Effector memory CD4-positive, alpha-beta T cell (primary cell): ENCODE measurements at regions not wholly inside any gene's neighbourhood (a gene's known extent, or its start where the extent isn't known, plus 50 kb on each side); places are given as distances from the start of the nearest gene placed in this dataset.

Experiments
- DNase-seq, 3 donors: peaks; one replicate each; pipeline ENCODE4 v3.0.0-alpha.2; 2020
- H3K27ac ChIP-seq: 2 replicates; pipeline ENCODE4 v1.7.0; 2013; ENCODE audit warnings: mild to moderate bottlenecking, low read length, moderate library complexity; ENCODE audit not compliant: insufficient read depth, poor library complexity, severe bottlenecking
- H3K27me3 ChIP-seq: replicated peaks from 2 replicates; pipeline ENCODE4 v1.7.0; 2013; ENCODE audit warnings: mild to moderate bottlenecking, low read length; ENCODE audit not compliant: insufficient read depth, control insufficient read depth, poor library complexity, severe bottlenecking
- H3K36me3 ChIP-seq: 2 replicates; pipeline ENCODE4 v1.7.0; 2013; ENCODE audit warnings: mild to moderate bottlenecking, low read length, moderate library complexity; ENCODE audit not compliant: control insufficient read depth, insufficient read depth
- H3K4me1 ChIP-seq: 2 replicates; pipeline ENCODE4 v1.7.0; 2013; ENCODE audit warnings: low read length, mild to moderate bottlenecking; ENCODE audit not compliant: control insufficient read depth, insufficient read depth, poor library complexity, severe bottlenecking
- H3K4me3 ChIP-seq: 2 replicates; pipeline ENCODE4 v1.7.0; 2013; ENCODE audit warnings: low read length, low read depth, mild to moderate bottlenecking; ENCODE audit not compliant: insufficient read depth, poor library complexity, severe bottlenecking
- H3K9me3 ChIP-seq: 2 replicates; pipeline ENCODE4 v1.7.0; 2013; ENCODE audit warnings: mild to moderate bottlenecking, low read length, moderate library complexity; ENCODE audit not compliant: control insufficient read depth

GRCh38 chr6:6376845-6377244 is 56.4 kb upstream of the F13A1 start:
- H3K36me3 ChIP-seq: no peaks in the 10 kb centered on the region
- H3K27ac ChIP-seq: no peak overlapping the region
- H3K27me3 ChIP-seq: no peaks in the 10 kb centered on the region
- DNase-seq: no peak
- no peaks in the 10 kb centered on the region for H3K9me3 ChIP-seq
- H3K4me3 ChIP-seq: no peak overlapping the region
- no peaks in the 10 kb centered on the region for H3K4me1 ChIP-seq

- DNase-seq: no peak
- Histone ChIP-seq H3K27ac (no peak overlapping the region), H3K9me3 (no peaks in the 10 kb centered on the region), H3K27me3 (no peaks in the 10 kb centered on the region), H3K36me3 (no peaks in the 10 kb centered on the region), H3K4me3 (no peak overlapping the region), H3K4me1 (no peaks in the 10 kb centered on the region)
These were observed 57.2 kb upstream of the F13A1 start for GRCh38 chr6:6377621-6378020.

DNA sequence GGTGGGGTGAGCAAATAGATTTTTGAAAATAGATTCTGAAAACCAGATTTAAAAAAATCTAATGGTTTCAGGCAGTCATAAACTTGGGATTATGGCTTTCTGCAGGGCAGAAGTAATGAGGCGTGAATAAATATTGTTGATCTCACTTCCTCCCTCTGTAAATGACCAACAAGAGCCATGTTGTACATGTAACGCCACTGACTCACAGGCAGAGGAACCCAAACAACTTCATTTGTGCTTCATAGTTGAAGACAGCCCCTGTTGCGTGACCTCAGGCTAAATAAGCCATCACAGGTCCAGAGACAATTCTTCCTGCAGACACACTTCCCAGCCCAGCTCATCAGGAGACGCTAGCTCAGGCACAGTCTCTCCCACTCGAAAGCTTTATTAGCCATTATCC is 59.1 kb upstream of the F13A1 start:
- H3K36me3 ChIP-seq: no peaks in the 10 kb centered on the region
- DNase-seq: no peak
- no peaks in the 10 kb centered on the region for H3K27me3 ChIP-seq
- H3K9me3 ChIP-seq: no peaks in the 10 kb centered on the region
- no peak overlapping the region for H3K4me3 ChIP-seq
- no peaks in the 10 kb centered on the region for H3K4me1 ChIP-seq
- no peak overlapping the region for H3K27ac ChIP-seq

DNA sequence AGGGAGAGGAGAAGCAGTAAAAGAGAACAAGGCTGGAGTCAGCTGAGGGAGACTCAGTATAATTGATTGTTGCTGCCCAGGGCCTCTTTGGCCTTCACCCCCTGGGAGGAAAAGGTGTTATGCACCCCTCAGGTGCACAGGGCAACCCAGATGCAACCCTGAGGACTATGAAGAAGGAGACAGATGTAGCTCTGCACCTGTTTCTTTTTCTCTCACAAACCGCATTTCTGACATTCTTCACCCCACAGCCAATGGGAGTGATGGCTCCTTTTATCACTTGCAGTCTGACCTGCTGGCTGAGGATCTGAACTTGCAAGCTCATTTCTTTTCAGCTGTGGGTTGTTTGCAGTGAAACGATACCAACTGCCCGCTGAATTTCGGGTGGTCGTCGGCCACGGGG is 64.1 kb upstream of the F13A1 start:
- H3K27ac ChIP-seq: no peak overlapping the region
- H3K36me3 ChIP-seq: no peaks in the 10 kb centered on the region
- no peak overlapping the region for H3K4me3 ChIP-seq
- DNase-seq: no peak
- no peaks in the 10 kb centered on the region for H3K4me1 ChIP-seq
- H3K9me3 ChIP-seq: no peaks in the 10 kb centered on the region
- H3K27me3 ChIP-seq: no peaks in the 10 kb centered on the region

GRCh38 chr6:6386010-6386409 is 65.5 kb upstream of the F13A1 start:
- H3K4me1 ChIP-seq: no peaks in the 10 kb centered on the region
- no peak for DNase-seq
- H3K9me3 ChIP-seq: no peaks in the 10 kb centered on the region
- H3K4me3 ChIP-seq: no peak overlapping the region
- H3K36me3 ChIP-seq: no peaks in the 10 kb centered on the region
- no peaks in the 10 kb centered on the region for H3K27me3 ChIP-seq
- H3K27ac ChIP-seq: no peak overlapping the region

DNA sequence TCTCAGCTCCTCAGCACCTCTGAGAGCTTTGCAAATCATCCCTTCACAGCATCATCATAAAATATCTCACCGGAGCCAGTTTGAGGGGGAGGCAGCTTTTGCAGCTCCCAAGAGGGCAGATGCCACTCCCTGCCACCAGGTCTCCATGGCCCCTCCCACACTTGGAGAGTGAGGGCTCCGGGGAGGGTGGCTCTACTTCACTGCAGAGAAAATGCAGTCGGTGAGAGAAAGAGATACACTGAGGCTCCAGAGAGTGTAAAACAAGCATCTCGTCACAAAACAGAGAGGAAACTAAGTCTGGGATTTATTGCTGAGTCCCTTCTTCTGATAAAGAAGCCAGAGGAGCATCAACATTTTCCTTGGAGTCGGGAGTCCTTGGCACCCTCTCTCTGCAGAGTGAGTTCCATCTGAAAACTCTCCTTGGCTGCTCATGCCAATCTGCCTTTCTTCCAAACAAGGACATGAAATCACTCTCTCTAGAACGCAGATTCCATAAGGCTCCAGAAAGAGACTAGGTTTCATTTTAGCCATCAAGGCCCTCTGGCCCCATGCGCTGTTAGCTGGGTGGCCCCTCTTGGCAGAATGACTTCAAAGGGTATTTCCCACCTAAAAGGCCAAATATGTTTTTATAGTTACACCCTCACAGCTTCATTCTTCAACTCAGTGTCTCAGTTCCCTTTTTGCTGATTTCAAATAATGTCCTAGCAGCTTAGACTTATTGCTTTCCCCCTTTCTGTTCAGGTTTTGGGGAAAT is 70.6 kb upstream of the F13A1 start:
- DNase-seq: no peak
- no peaks in the 10 kb centered on the region for H3K27me3 ChIP-seq
- H3K4me1 ChIP-seq: no peaks in the 10 kb centered on the region
- no peak overlapping the region for H3K27ac ChIP-seq
- H3K36me3 ChIP-seq: no peaks in the 10 kb centered on the region
- no peaks in the 10 kb centered on the region for H3K9me3 ChIP-seq
- H3K4me3 ChIP-seq: no peak overlapping the region

- H3K4me3 ChIP-seq: no peak overlapping the region
- no peak overlapping the region for H3K27ac ChIP-seq
- H3K9me3 ChIP-seq: no peaks in the 10 kb centered on the region
- no peak for DNase-seq
- no peaks in the 10 kb centered on the region for H3K4me1 ChIP-seq
- no peaks in the 10 kb centered on the region for H3K36me3 ChIP-seq
- H3K27me3 ChIP-seq: no peaks in the 10 kb centered on the region
These were observed 72.0 kb upstream of the F13A1 start for GRCh38 chr6:6392214-6393068.

- no peaks in the 10 kb centered on the region for H3K4me1 ChIP-seq
- H3K27me3 ChIP-seq: no peaks in the 10 kb centered on the region
- no peak for DNase-seq
- H3K9me3 ChIP-seq: no peaks in the 10 kb centered on the region
- no peaks in the 10 kb centered on the region for H3K36me3 ChIP-seq
- no peak overlapping the region for H3K4me3 ChIP-seq
- no peak overlapping the region for H3K27ac ChIP-seq
These were observed 72.6 kb upstream of the F13A1 start for GRCh38 chr6:6393069-6393529.

DNA sequence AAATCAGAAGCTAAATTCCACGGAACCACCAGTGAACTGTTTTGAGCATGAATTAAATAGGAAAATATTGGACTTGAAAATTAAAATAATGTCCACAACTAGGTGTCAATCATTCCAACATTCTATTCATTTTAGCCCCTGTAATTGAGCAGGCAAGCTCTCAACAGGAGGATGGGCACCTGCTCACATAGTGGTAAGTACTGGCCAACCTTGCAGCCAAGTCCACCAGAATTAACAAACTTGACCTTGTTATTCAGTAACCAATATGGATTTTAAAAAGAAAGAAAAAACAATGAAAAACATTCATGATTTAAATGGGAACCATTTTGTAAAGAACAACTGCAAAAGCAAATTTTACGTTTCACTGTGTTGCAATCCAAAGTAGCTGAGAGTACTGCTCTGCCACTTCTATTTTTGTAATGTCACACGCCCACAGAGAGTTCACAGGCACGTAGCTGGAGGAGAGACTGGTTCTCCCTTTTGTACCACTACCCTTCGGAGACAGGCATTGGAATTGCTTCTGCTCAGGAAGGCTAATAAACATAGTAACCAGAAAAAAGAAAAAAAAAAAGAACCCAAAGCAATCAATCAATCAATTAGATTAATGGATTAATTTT is 75.2 kb upstream of the F13A1 start:
- Histone ChIP-seq H3K9me3 (no peaks in the 10 kb centered on the region), H3K4me1 (no peaks in the 10 kb centered on the region), H3K36me3 (no peaks in the 10 kb centered on the region), H3K27me3 (no peaks in the 10 kb centered on the region), H3K27ac (no peak overlapping the region), H3K4me3 (no peak overlapping the region)
- DNase-seq: no peak

DNA sequence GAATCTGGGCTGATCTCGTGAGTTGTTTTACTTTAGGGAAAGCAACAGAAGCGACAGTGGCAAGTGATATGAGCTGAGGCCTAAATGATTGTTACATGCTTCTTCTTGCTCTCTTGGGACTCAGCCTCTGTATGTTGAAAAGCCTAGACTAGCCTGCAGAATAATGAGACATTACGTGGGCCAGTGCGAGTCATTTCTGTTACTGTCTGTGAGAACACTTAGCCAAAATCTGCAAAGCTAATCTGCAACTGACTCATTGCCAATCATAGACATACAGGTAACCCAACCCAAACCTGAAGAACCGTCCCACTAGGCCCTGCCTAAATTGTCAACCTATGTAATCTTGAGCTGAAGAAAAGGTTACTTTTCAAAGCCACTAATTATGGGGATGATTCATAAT is 77.4 kb upstream of the F13A1 start:
- no peaks in the 10 kb centered on the region for H3K36me3 ChIP-seq
- no peaks in the 10 kb centered on the region for H3K4me1 ChIP-seq
- no peak overlapping the region for H3K27ac ChIP-seq
- DNase-seq: no peak
- H3K9me3 ChIP-seq: no peaks in the 10 kb centered on the region
- H3K27me3 ChIP-seq: no peaks in the 10 kb centered on the region
- H3K4me3 ChIP-seq: no peak overlapping the region
